Endothelial cell of umbilical vein (primary cell): ENCODE measurements at regions not wholly inside any gene's neighbourhood (a gene's known extent, or its start where the extent isn't known, plus 50 kb on each side); places are given as distances from the start of the nearest gene placed in this dataset.

ENCODE experiments used
- EZH2 ChIP-seq: IDR thresholded peaks from 2 replicates; pipeline ENCODE4 v1.6.1; 2012; ENCODE audit warnings: borderline replicate concordance, low read depth, mild to moderate bottlenecking, moderate library complexity, low read length, inconsistent platforms; ENCODE audit not compliant: severe bottlenecking
- FOS ChIP-seq: IDR thresholded peaks from 2 replicates; pipeline ENCODE4 v1.6.1; 2011; ENCODE audit warnings: mild to moderate bottlenecking, low read length, moderate library complexity, borderline replicate concordance; ENCODE audit not compliant: insufficient read depth
- GATA2 ChIP-seq: IDR thresholded peaks from 2 replicates; pipeline ENCODE4 v1.7.0; 2011; ENCODE audit warnings: low read depth, mild to moderate bottlenecking, moderate library complexity, mixed read lengths, low read length; ENCODE audit not compliant: insufficient read length, insufficient read depth
- JUN ChIP-seq: IDR thresholded peaks from 2 replicates; pipeline ENCODE4 v1.6.1; 2011; ENCODE audit warnings: borderline replicate concordance, low read depth; ENCODE audit not compliant: insufficient read length, insufficient read depth
- MAX ChIP-seq: IDR thresholded peaks from 2 replicates; pipeline ENCODE4 v1.6.1; 2011; ENCODE audit not compliant: insufficient read depth, insufficient read length
- MYC ChIP-seq: IDR thresholded peaks from one replicate; pipeline ENCODE4 v1.6.1; 2011; ENCODE audit warnings: mild to moderate bottlenecking, low read depth, low read length
- POLR2A ChIP-seq: IDR thresholded peaks from 2 replicates; pipeline ENCODE4 v1.6.1; 2012; ENCODE audit warnings: low read depth, mild to moderate bottlenecking, control low read depth, low read length
- POLR2AphosphoS5 ChIP-seq: IDR thresholded peaks from 2 replicates; pipeline ENCODE4 v1.6.1; 2012; ENCODE audit warnings: low read depth, mild to moderate bottlenecking, control low read depth, low read length, moderate library complexity; ENCODE audit not compliant: insufficient read depth
- TF ChIP-seq, protein P1 (sequence below), 2 donors: IDR thresholded peaks; 1 replicate in 1 of 2; 2 replicates in 1 of 2; pipeline ENCODE4 v1.5.1; 2011; ENCODE audit warnings: low read length in 2 of 2, mild to moderate bottlenecking in 2 of 2, moderate library complexity in 2 of 2, control low read depth in 1 of 2, inconsistent platforms in 1 of 2, low read depth in 1 of 2; ENCODE audit not compliant: insufficient read depth in 1 of 2; ENCODE audit errors: extremely low read depth in 1 of 2

DNA sequence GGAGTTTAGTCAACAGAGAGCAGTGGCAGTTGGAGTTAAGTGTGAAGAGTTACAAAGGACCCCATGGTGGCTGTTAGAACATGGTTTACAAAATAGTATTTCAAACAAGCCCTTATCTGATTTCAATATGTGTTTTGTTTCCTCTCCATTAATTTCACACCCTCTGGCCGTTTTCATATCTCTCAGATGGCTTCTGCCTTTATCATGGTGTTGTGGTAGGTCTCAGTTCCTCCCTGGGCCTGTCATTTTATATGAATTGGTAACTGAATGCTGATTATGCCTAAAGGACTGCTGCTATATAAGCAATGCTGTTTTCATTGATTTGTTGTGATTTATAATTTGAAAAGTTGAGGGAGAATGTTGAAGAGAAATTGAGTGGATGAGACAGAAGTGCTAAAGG is 686.7 kb downstream of the NYAP2 start:
- TF ChIP-seq, protein P1, sequence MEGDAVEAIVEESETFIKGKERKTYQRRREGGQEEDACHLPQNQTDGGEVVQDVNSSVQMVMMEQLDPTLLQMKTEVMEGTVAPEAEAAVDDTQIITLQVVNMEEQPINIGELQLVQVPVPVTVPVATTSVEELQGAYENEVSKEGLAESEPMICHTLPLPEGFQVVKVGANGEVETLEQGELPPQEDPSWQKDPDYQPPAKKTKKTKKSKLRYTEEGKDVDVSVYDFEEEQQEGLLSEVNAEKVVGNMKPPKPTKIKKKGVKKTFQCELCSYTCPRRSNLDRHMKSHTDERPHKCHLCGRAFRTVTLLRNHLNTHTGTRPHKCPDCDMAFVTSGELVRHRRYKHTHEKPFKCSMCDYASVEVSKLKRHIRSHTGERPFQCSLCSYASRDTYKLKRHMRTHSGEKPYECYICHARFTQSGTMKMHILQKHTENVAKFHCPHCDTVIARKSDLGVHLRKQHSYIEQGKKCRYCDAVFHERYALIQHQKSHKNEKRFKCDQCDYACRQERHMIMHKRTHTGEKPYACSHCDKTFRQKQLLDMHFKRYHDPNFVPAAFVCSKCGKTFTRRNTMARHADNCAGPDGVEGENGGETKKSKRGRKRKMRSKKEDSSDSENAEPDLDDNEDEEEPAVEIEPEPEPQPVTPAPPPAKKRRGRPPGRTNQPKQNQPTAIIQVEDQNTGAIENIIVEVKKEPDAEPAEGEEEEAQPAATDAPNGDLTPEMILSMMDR (IDR thresholded peaks at IDR 0.05; ENCODE audit: extremely low read depth in 1 of 2, insufficient read depth in 1 of 2, low read depth in 1 of 2, low read length in 2 of 2): no peak
- TF ChIP-seq POLR2AphosphoS5 (no peak), EZH2 (no peak), MAX (no peak), POLR2A (no peak), JUN (no peak), GATA2 (no peak), MYC (no peak), FOS (no peak)
